Upper lobe of left lung (tissue), 6 donors: ENCODE measurements at regions not wholly inside any gene's neighbourhood (a gene's known extent, or its start where the extent isn't known, plus 50 kb on each side); places are given as distances from the start of the nearest gene placed in this dataset.

Experiments
- ATAC-seq, 2 donors: fragments of 200-7000 bp; cut with Tn5 transposase; one replicate each; pipeline ENCODE4 v1.9.1; 2022; ENCODE audit warnings: mild to moderate bottlenecking in 2 of 2, moderate library complexity in 2 of 2; ENCODE audit not compliant: low FRiP score in 2 of 2
- DNase-seq, 2 donors: peaks; one replicate each; pipeline ENCODE4 v3.0.0-alpha.2; 2019 to 2020
- H3K27ac ChIP-seq, 4 donors: fragments of 200-600 bp; sonication (generic); one replicate each; pipeline ENCODE4 v1.5.1; 2016 to 2019
- H3K27me3 ChIP-seq, 4 donors: fragments of 200-600 bp; sonication (generic); one replicate each; pipeline ENCODE4 v1.5.1; 2017 to 2019
- H3K36me3 ChIP-seq, 4 donors: fragments of 200-600 bp; sonication (generic); one replicate each; pipeline ENCODE4 v1.5.1; 2016 to 2019
- H3K4me1 ChIP-seq, 4 donors: fragments of 200-600 bp; sonication (generic); one replicate each; pipeline ENCODE4 v1.5.1; 2018 to 2019
- H3K4me3 ChIP-seq, 4 donors: fragments of 200-600 bp; sonication (generic); one replicate each; pipeline ENCODE4 v1.5.1; 2017 to 2019; ENCODE audit warnings: mild to moderate bottlenecking in 2 of 4, moderate library complexity in 1 of 4
- H3K9me3 ChIP-seq, 4 donors: fragments of 200-600 bp; sonication (generic); one replicate each; pipeline ENCODE4 v1.5.1; 2018 to 2019
- CTCF ChIP-seq, 6 experiments: fragments of 450-650 bp in 4 of 6; fragments of 200-600 bp in 2 of 6; sonication (generic) in 2 of 6; IDR thresholded peaks; one replicate each; pipeline ENCODE4 v1.5.1; 2016 to 2019; ENCODE audit warnings: antibody characterized with exemption in 6 of 6
- EP300 ChIP-seq, 4 donors: sonication (generic); formaldehyde crosslinking; IDR thresholded peaks; one replicate each; pipeline ENCODE4 v1.5.1; 2017; ENCODE audit warnings: antibody characterized with exemption in 4 of 4, control low read depth in 2 of 4
- POLR2A ChIP-seq, 4 donors: fragments of 450-650 bp; IDR thresholded peaks; one replicate each; pipeline ENCODE4 v1.5.1; 2016 to 2017; ENCODE audit warnings: antibody characterized with exemption in 4 of 4, mild to moderate bottlenecking in 2 of 4
- POLR2AphosphoS5 ChIP-seq, 2 donors: sonication (generic); formaldehyde crosslinking; IDR thresholded peaks; one replicate each; pipeline ENCODE4 v1.5.1; 2017; ENCODE audit warnings: antibody characterized with exemption in 2 of 2
- WGBS, 2 donors: methylation state at CpG; one replicate each; pipeline ENCODE4 v1.1.5; 2017 to 2018; 5-methylcytosine and 5-hydroxymethylcytosine counted together
- donor health status: DM: no; HTN: no; CAD: no; lungs with moderate emphysema.
- donor health status: DM: no; HTN: yes; CAD: no; lungs with severe emphysema.

GRCh38 chr18:78473563-78473962 is 506.1 kb upstream of the SALL3 start:
- Histone ChIP-seq H3K27me3 (no peaks in the 10 kb centered on the region), H3K4me3 (no peak overlapping the region), H3K36me3 (no peaks in the 10 kb centered on the region), H3K27ac (no peak overlapping the region), H3K4me1 (no peaks in the 10 kb centered on the region), H3K9me3 (no peaks in the 10 kb centered on the region)
- ATAC-seq (no peak), DNase-seq (no peak)
- 55 to 60% methylated on average over 5 of the region's 5 CpGs for WGBS, 2 donors
- TF ChIP-seq POLR2A (IDR thresholded peaks at IDR 0.05), result no peak
- no peak for TF ChIP-seq POLR2AphosphoS5 (IDR thresholded peaks at IDR 0.05)
- TF ChIP-seq CTCF (IDR thresholded peaks at IDR 0.05), result no peak
- no peak for TF ChIP-seq EP300 (IDR thresholded peaks at IDR 0.05)

GRCh38 chr18:78477840-78478239 is 501.8 kb upstream of the SALL3 start:
- DNase-seq (peak in 1 of 2 donors; percentile 24), ATAC-seq (no peak)
- H3K4me1 ChIP-seq, result no peaks in the 10 kb centered on the region
- TF ChIP-seq POLR2A (IDR thresholded peaks at IDR 0.05) (no peak), CTCF (IDR thresholded peaks at IDR 0.05) (no peak), EP300 (IDR thresholded peaks at IDR 0.05) (no peak), POLR2AphosphoS5 (IDR thresholded peaks at IDR 0.05) (no peak)
- no peak overlapping the region for H3K27ac ChIP-seq
- no peaks in the 10 kb centered on the region for H3K9me3 ChIP-seq
- no peaks in the 10 kb centered on the region for H3K27me3 ChIP-seq
- no peaks in the 10 kb centered on the region for H3K36me3 ChIP-seq
- 69 to 82% methylated on average over 9 of the region's 9 CpGs for WGBS, 2 donors
- no peak overlapping the region for H3K4me3 ChIP-seq

GRCh38 chr18:78479443-78479842 is 500.2 kb upstream of the SALL3 start:
- Histone ChIP-seq H3K27me3 (no peaks in the 10 kb centered on the region), H3K27ac (no peak overlapping the region), H3K4me3 (no peak overlapping the region), H3K4me1 (no peaks in the 10 kb centered on the region), H3K9me3 (no peaks in the 10 kb centered on the region), H3K36me3 (no peaks in the 10 kb centered on the region)
- DNase-seq (no peak), ATAC-seq (no peak)
- no peak for TF ChIP-seq POLR2AphosphoS5 (IDR thresholded peaks at IDR 0.05)
- no peak for TF ChIP-seq CTCF (IDR thresholded peaks at IDR 0.05)
- no peak for TF ChIP-seq EP300 (IDR thresholded peaks at IDR 0.05)
- no peak for TF ChIP-seq POLR2A (IDR thresholded peaks at IDR 0.05)
- 89 to 90% methylated on average over 16 of the region's 16 CpGs for WGBS, 2 donors

GRCh38 chr18:78480262-78481054 is 499.2 kb upstream of the SALL3 start:
- H3K27me3 ChIP-seq, result no peaks in the 10 kb centered on the region
- TF ChIP-seq EP300 (IDR thresholded peaks at IDR 0.05) (no peak), CTCF (IDR thresholded peaks at IDR 0.05) (no peak)
- H3K4me1 ChIP-seq, result no peaks in the 10 kb centered on the region
- H3K9me3 ChIP-seq, result no peaks in the 10 kb centered on the region
- DNase-seq, result no peak
- WGBS, 2 donors, result 84 to 91% methylated on average over 31 of the region's 31 CpGs
- H3K36me3 ChIP-seq, result no peaks in the 10 kb centered on the region
- no peak for ATAC-seq
- no peak overlapping the region for H3K4me3 ChIP-seq
- no peak overlapping the region for H3K27ac ChIP-seq

GRCh38 chr18:78482378-78482777 is 497.2 kb upstream of the SALL3 start:
- Histone ChIP-seq H3K27me3 (no peaks in the 10 kb centered on the region), H3K36me3 (no peaks in the 10 kb centered on the region), H3K9me3 (no peaks in the 10 kb centered on the region), H3K4me3 (no peak overlapping the region), H3K27ac (no peak overlapping the region), H3K4me1 (no peaks in the 10 kb centered on the region)
- 85 to 90% methylated on average over 6 to 7 of the region's 7 CpGs for WGBS, 2 donors
- DNase-seq (peak in 1 of 2 donors; percentile 2), ATAC-seq (no peak)
- TF ChIP-seq POLR2AphosphoS5 (IDR thresholded peaks at IDR 0.05), result no peak
- no peak for TF ChIP-seq EP300 (IDR thresholded peaks at IDR 0.05)
- TF ChIP-seq POLR2A (IDR thresholded peaks at IDR 0.05), result no peak
- no peak for TF ChIP-seq CTCF (IDR thresholded peaks at IDR 0.05)
